SK-N-SH (cell line): ENCODE measurements at regions not wholly inside any gene's neighbourhood (a gene's known extent, or its start where the extent isn't known, plus 50 kb on each side); places are given as distances from the start of the nearest gene placed in this dataset.

Experiments
- CTCF ChIA-PET: fragments of 300-600, 350-600 bp; formaldehyde crosslinking; extraction: SDS; loops from one replicate; lab custom pipeline; 2021; lab: Yijun Ruan, JAX
- POLR2A ChIA-PET: fragments of 350-600 bp; sonication (Branson Sonifier 250); formaldehyde crosslinking; extraction: SDS; loops from one replicate; lab custom pipeline; 2020; ENCODE audit warnings: antibody characterized with exemption, inconsistent platforms; lab: Yijun Ruan, JAX
- DNase-seq: peaks from one replicate; pipeline ENCODE4 v3.0.0; 2012
- H2AFZ ChIP-seq: fragments of 200-600 bp; sonication (generic); 2 replicates; pipeline ENCODE4 v1.8.1; 2016; ENCODE audit warnings: antibody characterized with exemption, mild to moderate bottlenecking, low read depth
- H3F3A ChIP-seq: fragments of 200-600 bp; sonication (generic); replicated peaks from 2 replicates; pipeline ENCODE3; 2016; ENCODE audit warnings: antibody characterized with exemption, mild to moderate bottlenecking; ENCODE audit not compliant: insufficient read depth
- H3K27ac ChIP-seq, 2 experiments: fragments of 200-500 bp in 1 of 2; fragments of 200-600 bp in 1 of 2; sonication (Bioruptor generic) in 1 of 2; sonication (generic), shearing (Covaris generic) in 1 of 2; 2 replicates each; pipeline versions ENCODE4 v1.5.1 to v1.6.1; 2014 to 2016; ENCODE audit warnings: low read depth in 2 of 2, inconsistent platforms in 1 of 2, low read length in 1 of 2, mild to moderate bottlenecking in 1 of 2, mixed read lengths in 1 of 2
- H3K27me3 ChIP-seq: fragments of 200-600 bp; sonication (generic), shearing (Covaris generic); 2 replicates; pipeline ENCODE4 v1.6.1; 2016; ENCODE audit warnings: mixed run types; ENCODE audit not compliant: insufficient read depth
- H3K36me3 ChIP-seq, 2 experiments: fragments of 200-500 bp in 1 of 2; fragments of 200-600 bp in 1 of 2; sonication (Bioruptor generic) in 1 of 2; sonication (generic) in 1 of 2; replicated peaks in 1 of 2; 2 replicates each; pipeline versions ENCODE3 to v1.5.1; 2014 to 2016; ENCODE audit warnings: low read length in 1 of 2, mild to moderate bottlenecking in 1 of 2; ENCODE audit not compliant: insufficient read depth in 2 of 2, control insufficient read depth in 1 of 2
- H3K4me1 ChIP-seq, 2 experiments: fragments of 200-500 bp in 1 of 2; fragments of 200-600 bp in 1 of 2; sonication (Bioruptor generic) in 1 of 2; sonication (generic), shearing (Covaris generic) in 1 of 2; 2 replicates each; pipeline versions ENCODE4 v1.5.1 to v1.6.1; 2014 to 2016; ENCODE audit warnings: low read depth in 1 of 2, low read length in 1 of 2, mixed run types in 1 of 2; ENCODE audit not compliant: insufficient read depth in 2 of 2, control insufficient read depth in 1 of 2
- H3K4me2 ChIP-seq: fragments of 200-600 bp; sonication (generic), shearing (Covaris generic); 2 replicates; pipeline ENCODE4 v1.6.1; 2017; ENCODE audit warnings: mixed run types
- H3K4me3 ChIP-seq, 2 experiments: fragments of 200-500 bp in 1 of 2; fragments of 200-600 bp in 1 of 2; sonication (Bioruptor generic) in 1 of 2; sonication (generic), shearing (Covaris generic) in 1 of 2; 2 replicates each; pipeline versions ENCODE4 v1.5.1 to v1.8.1; 2014 to 2016; ENCODE audit warnings: low read depth in 2 of 2, inconsistent platforms in 1 of 2, low read length in 1 of 2, mild to moderate bottlenecking in 1 of 2, mixed read lengths in 1 of 2, moderate library complexity in 1 of 2
- H3K79me2 ChIP-seq: fragments of 200-600 bp; sonication (generic); 2 replicates; pipeline ENCODE4 v1.8.1; 2017; ENCODE audit warnings: mild to moderate bottlenecking; ENCODE audit not compliant: insufficient read depth
- H3K9ac ChIP-seq: fragments of 200-600 bp; sonication (generic); 2 replicates; pipeline ENCODE4 v1.6.1; 2017; ENCODE audit warnings: mixed run types
- H3K9me2 ChIP-seq: fragments of 200-600 bp; sonication (generic); 2 replicates; pipeline ENCODE4 v1.6.1; 2017; ENCODE audit warnings: mixed run types
- H3K9me3 ChIP-seq: fragments of 200-600 bp; sonication (generic); 2 replicates; pipeline ENCODE4 v1.6.1; 2017; ENCODE audit warnings: mixed run types, mild to moderate bottlenecking, moderate library complexity
- H4K20me1 ChIP-seq: fragments of 200-600 bp; sonication (generic); 2 replicates; pipeline ENCODE4 v1.6.1; 2017; ENCODE audit warnings: mild to moderate bottlenecking, mixed run types; ENCODE audit not compliant: insufficient read depth
- CHD2 ChIP-seq: fragments of 150-350 bp; IDR thresholded peaks from 2 replicates; pipeline ENCODE4 v1.6.1; 2018; ENCODE audit warnings: low read length; ENCODE audit not compliant: partially characterized antibody
- EP300 ChIP-seq, 2 experiments: IDR thresholded peaks; 2 replicates each; pipeline versions ENCODE4 v1.4.0 to v1.6.1; 2012; ENCODE audit warnings: borderline replicate concordance in 1 of 2, low read depth in 1 of 2, low read length in 1 of 2
- FOXJ3 ChIP-seq: sonication (generic); formaldehyde crosslinking; IDR thresholded peaks from 2 replicates; pipeline ENCODE4 v1.5.1; 2020; ENCODE audit warnings: mild to moderate bottlenecking, missing genetic modification reagents
- FOXM1 ChIP-seq: IDR thresholded peaks from 2 replicates; pipeline ENCODE4 v1.4.0; 2012; ENCODE audit warnings: low read depth, mild to moderate bottlenecking
- MAX ChIP-seq: IDR thresholded peaks from 2 replicates; pipeline ENCODE4 v1.4.0; 2012; ENCODE audit warnings: low read depth
- MXI1 ChIP-seq: IDR thresholded peaks from 2 replicates; pipeline ENCODE4 v1.6.1; 2012; ENCODE audit warnings: mild to moderate bottlenecking, low read depth, low read length, improper control_type of control experiment
- NFIC ChIP-seq: IDR thresholded peaks from 2 replicates; pipeline ENCODE4 v1.4.0; 2012; ENCODE audit warnings: borderline replicate concordance
- POLR2AphosphoS5 ChIP-seq: IDR thresholded peaks from 2 replicates; pipeline ENCODE4 v1.6.1; 2012; ENCODE audit warnings: low read depth, low read length
- RAD21 ChIP-seq: IDR thresholded peaks from 2 replicates; pipeline ENCODE4 v1.6.1; 2012; ENCODE audit warnings: mild to moderate bottlenecking, low read length
- RCOR1 ChIP-seq: fragments of 150-350 bp; IDR thresholded peaks from 2 replicates; pipeline ENCODE4 v1.6.1; 2017; ENCODE audit warnings: antibody characterized with exemption, low read length
- RXRA ChIP-seq: IDR thresholded peaks from 2 replicates; pipeline ENCODE4 v1.4.0; 2012; ENCODE audit warnings: low read depth, mild to moderate bottlenecking, borderline replicate concordance
- SIN3A ChIP-seq: IDR thresholded peaks from 2 replicates; pipeline ENCODE4 v1.6.1; 2012; ENCODE audit warnings: low read depth, mild to moderate bottlenecking, low read length, moderate library complexity, borderline replicate concordance
- SMC3 ChIP-seq: IDR thresholded peaks from 2 replicates; pipeline ENCODE4 v1.6.1; 2012; ENCODE audit warnings: low read depth, low read length, improper control_type of control experiment
- TAF1 ChIP-seq: IDR thresholded peaks from 2 replicates; pipeline ENCODE4 v1.6.1; 2012; ENCODE audit warnings: low read depth, mild to moderate bottlenecking, low read length, moderate library complexity, borderline replicate concordance
- TEAD4 ChIP-seq: IDR thresholded peaks from 2 replicates; pipeline ENCODE4 v1.4.0; 2012; ENCODE audit warnings: mild to moderate bottlenecking, borderline replicate concordance; ENCODE audit not compliant: insufficient read depth
- WGBS: methylation state at CpG from one replicate; pipeline ENCODE4 v1.1.6; 2017; ENCODE audit warnings: low lambda C conversion rate; 5-methylcytosine and 5-hydroxymethylcytosine counted together
- TF ChIP-seq, protein P1 (sequence below): fragments of 150-350 bp; IDR thresholded peaks from 2 replicates; pipeline ENCODE4 v1.6.1; 2017; ENCODE audit warnings: antibody characterized with exemption, low read length, low read depth, borderline replicate concordance
- TF ChIP-seq, protein P2 (sequence below): fragments of 200-600 bp; sonication (generic); IDR thresholded peaks from 2 replicates; pipeline ENCODE4 v1.6.1; 2017; ENCODE audit warnings: antibody characterized with exemption, mild to moderate bottlenecking, moderate library complexity

- H3K27ac ChIP-seq: no peak overlapping the region; a peak in 1 of 4 replicates
- H3K4me1 ChIP-seq: no peaks in the 10 kb centered on the region
- no peak overlapping the region for H3K9ac ChIP-seq
- H3K27me3 ChIP-seq: no peaks in the 10 kb centered on the region
- WGBS: 34% methylated on average over 2 of the region's 2 CpGs
- POLR2A ChIA-PET: no interaction called here
- no peaks in the 10 kb centered on the region for H3K36me3 ChIP-seq
- no peak overlapping the region for H3K4me2 ChIP-seq
- DNase-seq: no peak
- H3K79me2 ChIP-seq: no peaks in the 10 kb centered on the region
- H3K4me3 ChIP-seq: no peak overlapping the region
- H3F3A ChIP-seq: no peaks in the 10 kb centered on the region
- CTCF ChIA-PET: no interaction called here
- no peaks in the 10 kb centered on the region for H4K20me1 ChIP-seq
- no peaks in the 10 kb centered on the region for H3K9me2 ChIP-seq
- H3K9me3 ChIP-seq: no peaks in the 10 kb centered on the region
- no peak overlapping the region for H2AFZ ChIP-seq
- TF ChIP-seq FOXM1: no peak
Observed at GRCh38 chr12:19034937-19035336, 94.6 kb upstream of the PLEKHA5 start.

DNA sequence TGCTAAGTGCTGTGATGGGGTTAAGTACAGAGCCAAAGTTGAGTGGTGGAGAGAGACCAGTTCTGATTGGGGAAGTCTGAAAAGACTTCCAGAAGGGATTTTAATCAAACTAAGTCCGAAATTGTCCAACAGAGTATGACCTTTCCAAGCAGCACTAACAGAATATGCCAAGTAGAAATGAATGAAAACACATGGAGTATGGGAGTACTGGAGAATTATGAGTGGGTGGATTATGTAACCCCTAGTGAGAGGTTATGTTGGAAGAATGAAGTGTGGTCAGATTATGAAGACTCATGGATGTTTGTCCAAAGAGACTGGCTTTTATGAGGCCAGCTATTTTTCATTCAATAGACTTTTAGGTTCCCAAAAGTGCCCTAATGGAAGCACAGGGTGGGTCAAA, 94.0 kb upstream of the PLEKHA5 start:
- H3K79me2 ChIP-seq: no peaks in the 10 kb centered on the region
- no peak overlapping the region for H2AFZ ChIP-seq
- H3K4me3 ChIP-seq: no peak overlapping the region
- no peaks in the 10 kb centered on the region for H3K4me1 ChIP-seq
- H3K27ac ChIP-seq: no peak overlapping the region; a peak in 1 of 4 replicates
- no peak overlapping the region for H3K9ac ChIP-seq
- H3K36me3 ChIP-seq: no peaks in the 10 kb centered on the region
- no peak for TF ChIP-seq TAF1
- TF ChIP-seq SIN3A: no peak
- no peak for TF ChIP-seq FOXJ3 (CRISPR knock-in tag)
- TF ChIP-seq RXRA: no peak
- TF ChIP-seq MAX: no peak
- no peak for TF ChIP-seq POLR2AphosphoS5
- TF ChIP-seq TEAD4: no peak
- no peak for TF ChIP-seq RCOR1
- no peak for TF ChIP-seq EP300 (IDR thresholded peaks at IDR 0.05; ENCODE audit: borderline replicate concordance in 1 of 2, low read depth in 1 of 2, low read length in 1 of 2)
- no peak for TF ChIP-seq MXI1
- TF ChIP-seq, protein P1, sequence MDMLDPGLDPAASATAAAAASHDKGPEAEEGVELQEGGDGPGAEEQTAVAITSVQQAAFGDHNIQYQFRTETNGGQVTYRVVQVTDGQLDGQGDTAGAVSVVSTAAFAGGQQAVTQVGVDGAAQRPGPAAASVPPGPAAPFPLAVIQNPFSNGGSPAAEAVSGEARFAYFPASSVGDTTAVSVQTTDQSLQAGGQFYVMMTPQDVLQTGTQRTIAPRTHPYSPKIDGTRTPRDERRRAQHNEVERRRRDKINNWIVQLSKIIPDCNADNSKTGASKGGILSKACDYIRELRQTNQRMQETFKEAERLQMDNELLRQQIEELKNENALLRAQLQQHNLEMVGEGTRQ: no peak
- TF ChIP-seq CHD2: no peak
- TF ChIP-seq RAD21: no peak
- TF ChIP-seq SMC3: no peak
- TF ChIP-seq, protein P2, sequence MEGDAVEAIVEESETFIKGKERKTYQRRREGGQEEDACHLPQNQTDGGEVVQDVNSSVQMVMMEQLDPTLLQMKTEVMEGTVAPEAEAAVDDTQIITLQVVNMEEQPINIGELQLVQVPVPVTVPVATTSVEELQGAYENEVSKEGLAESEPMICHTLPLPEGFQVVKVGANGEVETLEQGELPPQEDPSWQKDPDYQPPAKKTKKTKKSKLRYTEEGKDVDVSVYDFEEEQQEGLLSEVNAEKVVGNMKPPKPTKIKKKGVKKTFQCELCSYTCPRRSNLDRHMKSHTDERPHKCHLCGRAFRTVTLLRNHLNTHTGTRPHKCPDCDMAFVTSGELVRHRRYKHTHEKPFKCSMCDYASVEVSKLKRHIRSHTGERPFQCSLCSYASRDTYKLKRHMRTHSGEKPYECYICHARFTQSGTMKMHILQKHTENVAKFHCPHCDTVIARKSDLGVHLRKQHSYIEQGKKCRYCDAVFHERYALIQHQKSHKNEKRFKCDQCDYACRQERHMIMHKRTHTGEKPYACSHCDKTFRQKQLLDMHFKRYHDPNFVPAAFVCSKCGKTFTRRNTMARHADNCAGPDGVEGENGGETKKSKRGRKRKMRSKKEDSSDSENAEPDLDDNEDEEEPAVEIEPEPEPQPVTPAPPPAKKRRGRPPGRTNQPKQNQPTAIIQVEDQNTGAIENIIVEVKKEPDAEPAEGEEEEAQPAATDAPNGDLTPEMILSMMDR: no peak
- no peak for TF ChIP-seq FOXM1
- TF ChIP-seq NFIC: no peak
- ChIA-PET CTCF (no interaction called here), POLR2A (no interaction called here)
- WGBS: 19% methylated on average over 1 of the region's 1 CpG
- no peaks in the 10 kb centered on the region for H3K9me3 ChIP-seq
- no peak overlapping the region for H3K4me2 ChIP-seq
- H3F3A ChIP-seq: no peaks in the 10 kb centered on the region
- DNase-seq: no peak
- no peaks in the 10 kb centered on the region for H3K27me3 ChIP-seq
- no peaks in the 10 kb centered on the region for H4K20me1 ChIP-seq
- no peaks in the 10 kb centered on the region for H3K9me2 ChIP-seq
